ENCODE measurements at regions not wholly inside any gene's neighbourhood (a gene's known extent, or its start where the extent isn't known, plus 50 kb on each side); places are given as distances from the start of the nearest gene placed in this dataset.
"Not testable (repeated sequence)": the region's sequence is repeated elsewhere in the genome, so short reads cannot be mapped to it uniquely, and the experiment has no call there.

DNA sequence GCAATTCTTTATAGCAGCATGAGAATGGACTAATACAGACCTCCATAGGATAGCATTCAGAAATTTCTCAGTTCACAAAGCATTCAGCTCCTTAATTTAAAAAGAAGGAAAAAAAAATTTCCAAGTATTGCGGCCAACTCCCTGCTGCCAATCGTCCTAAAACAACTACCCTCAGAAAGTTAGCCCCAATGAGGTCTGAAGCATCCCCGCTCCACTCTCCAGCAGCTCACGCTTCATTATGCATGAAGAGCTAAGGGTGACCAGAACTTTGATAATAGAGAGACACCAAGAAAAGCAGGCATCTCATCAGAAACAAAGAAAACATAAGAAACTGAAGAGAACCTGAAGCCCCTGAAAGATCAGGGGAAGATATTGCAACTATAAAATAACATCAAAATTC, 172.8 kb upstream of the NUDT4 start:
- DNase-seq (ENCODE audit: low read depth in 2 of 2): no peak

GRCh38 chr12:93205361-93205760, 172.4 kb upstream of the NUDT4 start:
- no peak for DNase-seq (ENCODE audit: low read depth in 2 of 2)

DNA sequence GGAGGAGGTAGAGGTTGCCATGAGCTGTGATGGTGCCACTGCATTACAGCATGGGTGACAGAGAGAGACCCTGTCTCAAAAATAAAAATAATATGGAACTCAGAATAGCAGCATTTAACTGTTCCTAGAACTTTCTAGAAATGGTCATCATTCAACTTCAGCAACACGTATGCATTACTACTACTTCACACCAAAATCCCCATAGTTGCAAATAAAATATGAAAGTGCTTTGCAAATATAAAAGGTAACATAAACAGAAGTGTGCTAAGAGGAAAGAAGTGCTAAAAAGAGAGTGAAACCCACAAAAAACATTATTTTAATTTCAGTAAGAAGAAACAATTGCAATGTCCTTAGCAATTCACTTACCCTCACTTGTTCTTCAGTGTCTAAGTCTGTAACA, 169.7 kb upstream of the NUDT4 start:
- DNase-seq (ENCODE audit: low read depth in 2 of 2): no peak

GRCh38 chr12:93214523-93215289, 163.0 kb upstream of the NUDT4 start:
- DNase-seq (ENCODE audit: low read depth in 2 of 2): no peak

GRCh38 chr12:93215290-93215678, 162.4 kb upstream of the NUDT4 start:
- no peak for DNase-seq (ENCODE audit: low read depth in 2 of 2)

DNA sequence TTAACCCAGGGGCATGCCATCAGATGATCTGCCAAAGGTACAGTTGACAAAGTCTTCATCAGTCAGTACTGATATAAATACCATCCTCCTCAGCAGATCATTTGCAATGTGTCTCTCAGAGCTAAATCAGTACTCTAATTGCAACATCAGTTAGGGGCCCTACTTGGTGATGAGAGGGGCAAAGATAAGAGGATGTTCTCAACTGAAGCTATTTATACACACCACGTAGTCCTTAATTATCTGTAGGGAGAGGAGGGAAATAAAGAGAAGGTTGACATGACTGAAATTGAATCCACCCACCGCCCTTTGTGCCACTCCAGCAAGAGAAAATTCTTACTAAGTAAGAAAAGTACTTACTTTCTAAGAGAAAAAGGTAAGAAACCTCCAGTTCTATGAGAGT, 157.8 kb upstream of the NUDT4 start:
- DNase-seq (ENCODE audit: low read depth in 2 of 2): no peak

DNA sequence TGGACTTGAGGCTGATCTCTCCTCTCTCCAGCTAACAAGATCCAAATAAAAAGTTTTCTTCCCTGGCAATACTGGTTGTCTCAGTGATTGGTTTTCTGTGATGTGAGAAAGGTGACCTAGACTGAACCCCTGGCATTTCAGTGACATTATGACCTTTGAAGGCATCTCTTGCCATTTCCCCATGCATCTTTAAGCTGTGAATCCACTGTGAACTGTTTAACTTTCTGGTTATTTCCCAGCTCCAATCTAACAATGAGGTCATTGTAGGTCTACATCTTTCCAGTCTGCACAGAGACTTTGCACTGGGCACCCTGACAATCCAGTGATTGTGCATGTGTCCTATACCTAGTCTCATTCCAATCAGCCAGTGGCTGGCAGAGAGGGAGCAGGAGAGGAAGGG, 155.9 kb upstream of the NUDT4 start:
- no peak for DNase-seq (ENCODE audit: low read depth in 2 of 2)

- DNase-seq (ENCODE audit: low read depth in 2 of 2): no peak
Observed at GRCh38 chr12:93223440-93224426, 154.0 kb upstream of the NUDT4 start.

- no peak for DNase-seq (ENCODE audit: low read depth in 2 of 2)
Observed at GRCh38 chr12:93225094-93225493, 152.6 kb upstream of the NUDT4 start.

DNA sequence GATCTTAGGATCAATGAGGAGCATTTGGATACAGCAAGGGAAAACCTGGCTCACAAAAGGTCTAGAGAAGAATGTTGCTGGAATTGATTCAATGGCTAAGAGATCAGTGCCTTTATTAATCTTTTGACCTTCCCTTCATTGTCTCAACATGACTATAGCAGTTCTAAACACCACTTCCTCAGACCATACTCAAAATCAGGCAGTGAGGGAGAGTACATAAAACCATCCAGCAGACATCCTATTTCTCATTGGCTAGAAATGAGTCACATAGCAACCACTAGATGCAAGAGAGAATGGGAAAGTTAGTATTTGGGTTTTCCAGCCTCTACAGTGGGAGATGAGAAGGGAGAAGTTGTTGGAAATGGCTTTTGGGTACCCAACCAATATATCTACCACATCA, 151.4 kb upstream of the NUDT4 start:
- DNase-seq (ENCODE audit: low read depth in 2 of 2): no peak

DNA sequence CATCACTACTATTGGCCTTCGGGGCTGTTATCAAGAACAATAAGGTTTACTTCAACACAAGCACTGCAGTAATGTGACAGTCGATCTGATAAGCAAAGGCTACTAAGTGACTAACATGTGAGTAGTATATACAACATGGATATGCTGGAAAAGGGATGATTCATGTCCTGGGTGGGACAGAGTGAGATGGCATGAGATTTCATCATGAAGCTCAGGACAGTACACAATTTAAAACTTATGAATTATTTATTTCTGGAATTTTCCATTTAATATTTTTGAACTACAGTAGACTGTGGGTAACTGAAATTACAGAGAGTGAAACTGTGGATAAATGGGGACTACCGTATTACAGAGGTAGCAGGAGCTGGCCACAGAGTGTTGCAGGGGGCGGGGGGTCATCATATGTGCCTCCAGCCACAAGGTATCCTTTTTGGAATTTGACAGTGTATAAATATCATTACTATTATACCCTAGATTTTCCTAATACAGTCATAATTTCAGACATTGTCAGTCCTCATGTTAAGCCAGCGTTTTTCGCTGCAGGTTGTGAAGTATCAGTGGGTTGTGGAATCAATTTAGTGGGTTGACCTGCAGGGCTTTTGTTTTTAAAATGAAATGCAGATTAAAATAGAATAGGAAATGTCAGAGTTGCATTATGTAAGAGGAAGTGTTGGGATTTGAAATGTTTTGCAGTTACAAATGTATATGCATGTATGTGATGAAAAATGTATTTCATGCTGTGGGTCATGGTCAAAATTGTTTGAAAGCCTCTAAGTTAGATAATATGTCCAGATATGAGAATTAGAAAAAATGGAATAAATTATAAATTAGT, 148.0 kb upstream of the NUDT4 start:
- DNase-seq (ENCODE audit: low read depth in 2 of 2): no peak

DNA sequence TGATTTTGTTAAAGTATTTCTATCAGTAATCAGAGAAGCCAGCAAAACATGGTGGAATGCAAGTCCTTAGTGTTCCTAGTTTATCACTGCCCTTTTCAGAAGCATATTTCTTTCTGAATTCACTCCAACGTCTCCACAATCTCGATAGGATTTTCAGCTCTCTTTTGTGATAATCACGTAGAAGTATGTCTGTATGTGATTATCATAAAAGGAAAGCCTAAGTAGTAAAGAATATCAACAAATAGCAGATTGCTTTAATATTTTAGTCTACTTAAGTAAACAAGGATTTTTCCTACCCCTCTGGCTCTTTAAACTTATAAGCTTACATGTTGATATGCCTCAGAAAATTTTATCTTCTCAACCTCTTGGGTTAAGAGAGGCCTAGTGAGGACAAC, 147.4 kb upstream of the NUDT4 start:
- DNase-seq (ENCODE audit: low read depth in 2 of 2): no peak

- no peak for DNase-seq (ENCODE audit: low read depth in 2 of 2)
Observed at GRCh38 chr12:93231938-93232337, 145.8 kb upstream of the NUDT4 start.

DNA sequence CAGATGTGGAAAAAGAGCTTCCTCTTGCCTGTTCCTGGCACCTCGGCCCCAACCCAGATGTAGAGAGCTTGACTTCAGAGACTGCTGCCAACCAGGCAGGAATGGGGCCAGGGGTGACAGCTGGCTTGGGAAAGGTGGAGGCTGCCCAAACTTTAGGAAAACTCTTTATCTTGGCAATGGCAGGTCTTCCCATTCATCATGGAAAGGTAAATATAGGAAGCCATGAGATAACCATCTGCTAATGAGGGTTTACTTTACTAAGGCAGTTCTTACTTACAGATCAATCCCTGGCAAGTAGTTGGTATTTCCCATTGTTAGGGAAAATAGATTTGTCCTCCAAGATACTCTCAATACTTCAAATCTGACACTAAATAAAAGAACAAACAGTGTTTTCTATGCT, 143.1 kb upstream of the NUDT4 start:
- no peak for DNase-seq (ENCODE audit: low read depth in 2 of 2)

GRCh38 chr12:93235881-93236280, 141.8 kb upstream of the NUDT4 start:
- DNase-seq (ENCODE audit: low read depth in 2 of 2): no peak

DNA sequence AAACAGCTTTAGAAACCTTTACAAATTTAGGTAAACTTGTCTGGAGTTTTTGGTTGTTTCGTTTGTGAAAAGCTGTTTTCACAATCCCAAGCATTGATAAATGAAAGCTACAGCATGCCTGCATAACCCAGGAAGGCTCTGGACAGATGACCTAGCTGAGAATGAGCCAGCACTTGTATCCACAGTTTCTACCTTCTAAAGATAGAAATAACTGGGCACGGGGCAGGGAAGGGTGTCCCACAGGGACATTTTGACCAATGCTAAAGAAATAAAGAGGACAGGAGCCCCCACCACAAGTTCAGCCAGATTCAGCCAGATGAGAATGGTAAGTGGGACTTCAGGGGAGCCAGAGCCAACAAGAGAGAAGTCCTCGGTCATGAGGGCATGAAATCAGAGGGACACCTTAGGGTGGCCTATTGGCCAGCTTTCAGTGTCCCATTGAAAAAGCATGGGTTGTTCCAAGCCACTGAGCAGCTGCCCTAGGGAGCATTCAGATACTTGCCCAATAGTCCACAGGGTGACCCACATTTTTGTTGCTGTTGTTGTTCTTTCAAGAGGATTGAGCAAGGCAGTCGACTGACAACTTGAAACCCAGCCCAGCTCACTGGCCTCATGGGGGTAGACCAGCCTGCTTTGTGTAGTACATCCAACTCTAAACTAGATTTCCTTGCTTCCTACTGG, 140.3 kb upstream of the NUDT4 start:
- DNase-seq (ENCODE audit: low read depth in 2 of 2): no peak

GRCh38 chr12:93238512-93239262, 139.0 kb upstream of the NUDT4 start:
- not testable (repeated sequence) for DNase-seq (ENCODE audit: low read depth in 2 of 2)

DNA sequence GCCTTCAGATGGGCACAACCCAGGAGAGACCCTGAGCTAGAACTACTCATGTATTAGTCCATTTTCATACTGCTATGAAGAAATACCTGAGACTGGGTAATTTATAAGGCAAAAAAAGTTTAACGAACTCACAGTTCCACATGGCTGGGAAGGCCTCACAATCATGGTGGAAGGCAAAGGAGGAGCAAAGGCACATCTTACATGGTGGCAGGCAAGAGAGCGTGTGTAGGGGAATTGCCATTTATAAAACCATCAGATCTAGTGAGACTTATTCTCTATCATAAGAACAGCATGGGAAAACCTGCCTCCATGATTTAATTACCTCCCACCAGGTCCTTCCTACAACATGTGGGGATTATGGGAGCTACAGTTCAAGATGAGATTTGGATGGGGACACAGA, 137.9 kb upstream of the NUDT4 start:
- not testable (repeated sequence) for DNase-seq (ENCODE audit: low read depth in 2 of 2)

DNA sequence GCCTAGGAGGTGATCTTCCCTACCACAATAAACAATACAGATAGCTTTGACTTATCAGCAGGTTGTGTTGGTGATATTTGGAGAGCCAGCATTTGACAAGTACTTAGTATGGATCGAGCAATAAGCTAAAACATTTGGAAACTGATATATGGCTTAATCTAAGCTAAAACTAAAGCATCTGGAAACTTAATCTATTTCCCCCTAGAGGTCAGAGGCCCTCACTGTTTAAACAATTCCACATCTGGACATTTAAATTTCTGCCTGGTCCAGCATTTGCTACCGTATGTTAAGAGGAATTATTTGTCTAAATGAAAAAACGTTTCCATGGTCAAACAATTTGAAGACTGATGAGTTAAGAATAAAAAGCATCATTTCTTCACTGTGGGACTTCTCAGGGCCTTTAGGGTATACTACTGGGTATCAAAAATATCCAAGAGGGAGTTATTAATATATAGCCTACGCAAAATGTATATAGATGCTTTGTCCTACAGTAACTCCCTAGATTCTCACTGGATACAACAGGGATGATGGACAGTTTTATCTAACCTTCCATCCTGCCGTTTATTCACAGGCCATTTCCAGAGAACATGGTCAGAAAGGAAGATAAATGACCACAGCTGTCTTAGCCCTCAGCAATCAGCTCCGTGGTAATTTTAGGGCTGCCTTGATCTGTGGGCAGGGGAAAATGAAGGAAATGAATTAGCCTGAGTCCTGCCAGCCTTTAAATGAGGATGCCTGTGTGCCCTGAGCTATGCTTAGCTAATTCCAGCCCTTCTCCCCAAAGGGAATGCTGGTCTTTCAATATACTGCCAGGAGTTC, 135.4 kb upstream of the NUDT4 start:
- DNase-seq (ENCODE audit: low read depth in 2 of 2): no peak

DNA sequence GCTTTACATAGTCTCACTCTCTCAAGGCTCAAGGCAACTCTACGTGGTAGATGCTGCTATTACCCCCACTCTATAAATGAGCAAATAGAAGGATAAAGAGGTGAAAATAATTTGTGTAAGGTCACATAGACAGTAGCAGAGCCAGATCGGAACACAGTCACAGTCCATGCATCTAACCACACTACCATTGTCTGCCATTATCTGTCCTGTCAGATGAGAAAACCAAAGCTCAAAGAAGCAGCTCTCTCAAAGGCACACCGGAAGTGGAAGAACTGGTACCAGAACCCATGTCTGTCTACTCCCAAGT, 134.4 kb upstream of the NUDT4 start:
- no peak for DNase-seq (ENCODE audit: low read depth in 2 of 2)

All from stimulated activated CD8-positive, alpha-beta memory T cell treated with anti-CD3 and anti-CD28 coated beads, Interleukin-7, amount 100 ng/mL, for 4 hours (primary cell).